ENCODE measurements at regions not wholly inside any gene's neighbourhood (a gene's known extent, or its start where the extent isn't known, plus 50 kb on each side); places are given as distances from the start of the nearest gene placed in this dataset.
"Not testable (repeated sequence)": the region's sequence is repeated elsewhere in the genome, so short reads cannot be mapped to it uniquely, and the experiment has no call there.

GRCh38 chr7:118956285-118956684 is 731.8 kb downstream of the ANKRD7 start:
- DNase-seq: not testable (repeated sequence)

- DNase-seq: no peak
Observed at GRCh38 chr7:118969370-118969769, 744.9 kb downstream of the ANKRD7 start.

GRCh38 chr7:118971706-118972105 is 747.2 kb downstream of the ANKRD7 start:
- no peak for DNase-seq

GRCh38 chr7:118974836-118975235 is 750.3 kb downstream of the ANKRD7 start:
- DNase-seq: no peak

- DNase-seq: no peak
Observed at GRCh38 chr7:118995350-118995749, 770.8 kb downstream of the ANKRD7 start.

GRCh38 chr7:119007236-119007635 is 782.7 kb downstream of the ANKRD7 start:
- DNase-seq: no peak

GRCh38 chr7:119010635-119011034 is 786.1 kb downstream of the ANKRD7 start:
- DNase-seq: no peak

- DNase-seq: no peak
Observed at GRCh38 chr7:119026391-119026790, 801.9 kb downstream of the ANKRD7 start.

GRCh38 chr7:119028736-119029135 is 804.2 kb downstream of the ANKRD7 start:
- DNase-seq: no peak

- DNase-seq: not testable (repeated sequence)
Observed at GRCh38 chr7:119032136-119032535, 807.6 kb downstream of the ANKRD7 start.

- no peak for DNase-seq
Observed at GRCh38 chr7:119033641-119034040, 809.1 kb downstream of the ANKRD7 start.

GRCh38 chr7:119037941-119038340 is 813.4 kb downstream of the ANKRD7 start:
- no peak for DNase-seq

- no peak for DNase-seq
Observed at GRCh38 chr7:119046068-119046467, 821.6 kb downstream of the ANKRD7 start.

GRCh38 chr7:119065966-119066365 is 841.5 kb downstream of the ANKRD7 start:
- no peak for DNase-seq

- no peak for DNase-seq
Observed at GRCh38 chr7:119086026-119086425, 861.5 kb downstream of the ANKRD7 start.

- no peak for DNase-seq
Observed at GRCh38 chr7:119090851-119091250, 866.3 kb downstream of the ANKRD7 start.

- no peak for DNase-seq
Observed at GRCh38 chr7:119096683-119097082, 872.2 kb downstream of the ANKRD7 start.

- not testable (repeated sequence) for DNase-seq
Observed at GRCh38 chr7:119100611-119101258, 876.2 kb downstream of the ANKRD7 start.

GRCh38 chr7:119102291-119102690 is 877.8 kb downstream of the ANKRD7 start:
- DNase-seq: no peak

- no peak for DNase-seq
Observed at GRCh38 chr7:119105381-119105780, 880.9 kb downstream of the ANKRD7 start.

GRCh38 chr7:119123326-119123725 is 898.8 kb downstream of the ANKRD7 start:
- no peak for DNase-seq

GRCh38 chr7:119127706-119128105 is 903.2 kb downstream of the ANKRD7 start:
- no peak for DNase-seq

GRCh38 chr7:119132436-119132835 is 907.9 kb downstream of the ANKRD7 start:
- no peak for DNase-seq

GRCh38 chr7:119167431-119167830 is 942.9 kb downstream of the ANKRD7 start:
- no peak for DNase-seq

GRCh38 chr7:119172043-119172442 is 947.5 kb downstream of the ANKRD7 start:
- no peak for DNase-seq
